ENCODE measurements at regions not wholly inside any gene's neighbourhood (a gene's known extent, or its start where the extent isn't known, plus 50 kb on each side); places are given as distances from the start of the nearest gene placed in this dataset.

GRCh38 chr15:62363913-62364312 is 198.8 kb upstream of the C2CD4B start:
- TF ChIP-seq CTCF (conservative IDR thresholded peaks at IDR 0.05; ENCODE audit: low read depth, low read length) (no peak), EZH2 (IDR thresholded peaks at IDR 0.05; ENCODE audit: borderline replicate concordance, low read depth, low read length, poor library complexity, severe bottlenecking) (no peak)

Data from A673 (cell line).